ENCODE measurements at regions not wholly inside any gene's neighbourhood (a gene's known extent, or its start where the extent isn't known, plus 50 kb on each side); places are given as distances from the start of the nearest gene placed in this dataset.
"Not testable (repeated sequence)": the region's sequence is repeated elsewhere in the genome, so short reads cannot be mapped to it uniquely, and the experiment has no call there.

DNA sequence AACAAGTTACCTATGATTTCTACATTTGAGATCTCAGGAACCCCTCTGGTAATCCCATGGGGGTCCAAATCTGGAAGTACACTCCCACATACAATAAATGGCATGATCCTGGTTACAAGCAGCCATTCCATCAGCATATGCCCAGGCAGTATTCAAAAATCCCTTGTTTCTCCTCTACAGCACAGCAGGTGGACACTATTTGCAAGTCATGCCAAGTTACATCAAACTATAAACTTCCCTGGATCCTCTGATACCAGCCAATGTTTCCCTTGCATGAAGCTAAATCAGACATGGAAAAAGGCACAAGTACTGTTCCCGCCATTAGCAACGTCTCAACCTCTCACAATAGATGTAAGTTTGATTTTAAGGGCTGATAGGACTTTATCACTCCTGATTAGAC, 134.5 kb upstream of the PRSS16 start:
- DNase-seq = no peak

DNA sequence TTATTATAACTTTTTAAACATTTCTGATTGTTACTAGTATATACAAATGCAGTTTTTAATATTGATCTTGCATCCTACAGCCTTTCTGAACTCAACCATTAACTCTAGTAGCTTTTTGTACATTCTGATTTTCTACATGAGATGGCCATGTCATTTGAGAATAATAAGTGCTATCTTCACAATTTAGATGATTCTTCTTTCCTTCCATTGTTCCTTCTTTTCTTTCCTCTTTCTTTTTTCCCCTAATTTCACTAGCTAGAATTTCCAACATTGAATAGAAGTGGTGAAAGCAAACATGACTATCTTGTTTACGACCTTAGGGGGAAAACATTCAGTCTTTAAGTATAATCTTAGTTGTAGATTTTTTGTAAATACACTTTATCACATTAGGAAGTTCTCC, 128.2 kb upstream of the PRSS16 start:
- DNase-seq = no peak

DNA sequence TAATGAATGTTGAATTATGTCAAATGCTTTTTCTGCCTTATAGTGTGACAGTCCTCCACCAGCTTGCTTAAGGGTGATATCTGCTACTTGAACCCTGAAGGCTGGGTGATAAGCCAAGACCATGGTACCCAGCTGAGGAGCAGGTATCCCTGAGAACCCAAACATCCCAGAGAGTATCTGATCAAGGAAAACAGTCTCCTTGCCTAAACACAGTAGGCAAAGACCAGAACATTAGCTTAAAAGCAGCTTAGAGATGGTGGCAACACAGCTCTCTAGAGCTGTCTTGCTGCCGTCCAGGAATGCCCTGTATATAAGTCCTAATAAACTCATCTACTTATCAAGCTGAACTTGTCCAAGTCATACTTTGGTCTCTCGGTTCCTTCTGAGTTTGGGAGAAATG, 127.7 kb upstream of the PRSS16 start:
- DNase-seq = no peak

DNA sequence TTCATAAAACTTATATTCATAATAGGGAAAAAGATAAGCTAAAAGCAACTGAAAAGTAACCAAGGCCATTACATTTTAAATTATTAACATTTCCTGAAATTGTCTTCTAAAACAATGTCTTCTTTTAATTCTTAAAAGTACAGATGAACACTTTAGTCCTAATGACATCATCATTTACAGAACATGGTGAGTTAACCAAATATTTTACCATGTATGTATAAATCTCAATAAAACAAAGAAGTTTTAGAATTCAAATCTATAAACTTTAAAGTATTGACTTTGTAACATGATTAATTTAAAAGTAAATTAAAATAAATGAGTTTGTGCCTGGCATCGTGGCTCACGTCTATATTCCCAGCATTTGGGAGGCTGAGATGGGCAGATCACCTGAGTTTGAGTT, 125.9 kb upstream of the PRSS16 start:
- no peak for DNase-seq

DNA sequence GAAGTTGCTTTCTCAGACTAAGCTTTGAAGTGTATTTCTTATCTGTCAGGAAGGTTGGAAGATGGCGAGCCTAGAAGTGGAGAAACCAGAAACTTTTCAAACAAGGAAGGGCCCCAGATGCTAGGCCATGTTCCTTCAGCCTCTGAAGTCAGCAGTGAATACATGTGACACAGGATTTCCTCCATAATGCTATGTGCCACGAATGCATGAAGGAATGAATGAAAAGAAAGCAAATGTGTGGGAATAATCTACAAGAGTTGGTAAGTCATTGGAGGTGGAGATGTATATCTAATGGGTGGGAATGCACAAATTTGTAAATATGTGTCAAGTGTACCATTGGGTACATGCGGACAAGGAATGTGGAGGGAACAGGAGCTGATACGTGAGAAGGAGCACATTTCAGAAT, 123.2 kb upstream of the PRSS16 start:
- no peak for DNase-seq

DNA sequence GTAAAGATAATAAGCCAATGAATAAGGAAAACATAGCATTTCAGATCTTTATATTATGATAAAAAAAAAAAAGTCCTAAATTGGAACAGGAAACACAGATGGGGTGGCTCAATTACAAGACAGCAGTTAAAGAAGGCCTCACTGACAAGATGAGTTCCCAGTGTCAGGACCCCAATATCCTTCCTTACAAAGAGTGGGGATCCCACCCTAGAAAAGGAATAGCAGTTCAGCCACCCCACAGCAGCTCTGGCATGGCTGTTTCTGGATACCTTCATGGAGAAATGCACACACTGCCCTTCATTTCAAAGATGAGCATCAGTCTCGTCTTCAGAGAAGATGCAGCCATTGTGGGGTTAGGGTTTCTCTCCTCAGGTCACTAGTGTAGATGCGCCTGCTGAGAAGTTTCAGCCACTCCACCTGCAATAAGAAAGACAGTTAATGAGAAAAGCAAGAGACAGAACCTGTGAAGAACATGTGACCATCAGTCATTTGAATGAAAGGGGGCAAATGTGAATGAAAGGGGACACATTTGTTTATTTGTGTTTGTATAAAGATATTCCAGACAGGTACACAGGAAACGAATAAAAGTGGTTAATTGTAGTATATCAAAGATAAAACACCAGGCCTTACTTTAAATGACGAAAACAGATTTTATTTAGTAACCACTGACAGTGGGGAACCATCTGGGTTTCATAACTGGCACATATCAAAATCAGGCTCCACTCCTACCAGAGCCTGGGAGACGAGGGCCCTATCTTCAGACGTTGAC, 121.3 kb upstream of the PRSS16 start:
- DNase-seq = no peak

DNA sequence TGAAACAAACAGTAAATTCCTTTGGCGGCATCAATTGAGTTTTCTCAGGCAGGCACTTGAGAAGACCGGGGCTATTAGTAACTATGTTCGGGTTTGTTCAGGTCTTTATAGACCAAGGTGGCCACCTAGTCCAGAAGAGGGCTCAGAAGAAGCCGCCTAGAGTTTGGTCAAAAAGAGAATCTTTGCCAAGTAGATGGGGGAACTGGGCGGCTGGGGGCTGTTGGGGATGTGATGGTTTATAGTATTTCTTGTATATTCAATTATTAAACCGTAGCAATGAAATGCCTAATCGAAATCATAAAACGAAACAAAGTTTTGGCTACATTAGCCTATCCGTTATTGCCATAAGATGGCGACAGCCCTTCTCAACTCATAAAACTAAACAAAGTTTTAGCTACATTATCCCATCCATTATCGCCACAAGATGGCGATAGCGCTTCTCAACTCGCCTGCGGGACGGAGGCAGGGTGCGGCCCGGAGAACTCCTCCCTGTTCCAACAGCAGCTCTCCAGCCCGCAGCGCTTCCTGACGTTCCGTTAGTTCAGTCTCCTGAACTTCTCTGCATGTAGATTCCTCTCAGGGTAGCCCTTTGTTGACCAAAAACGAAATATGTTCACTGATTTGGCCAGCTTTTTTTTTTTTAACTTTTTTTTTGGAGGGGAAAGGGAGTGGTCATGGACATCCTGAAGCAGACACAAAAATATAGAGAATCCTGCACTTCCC, 120.5 kb upstream of the PRSS16 start:
- peak; percentile 88 for DNase-seq

DNA sequence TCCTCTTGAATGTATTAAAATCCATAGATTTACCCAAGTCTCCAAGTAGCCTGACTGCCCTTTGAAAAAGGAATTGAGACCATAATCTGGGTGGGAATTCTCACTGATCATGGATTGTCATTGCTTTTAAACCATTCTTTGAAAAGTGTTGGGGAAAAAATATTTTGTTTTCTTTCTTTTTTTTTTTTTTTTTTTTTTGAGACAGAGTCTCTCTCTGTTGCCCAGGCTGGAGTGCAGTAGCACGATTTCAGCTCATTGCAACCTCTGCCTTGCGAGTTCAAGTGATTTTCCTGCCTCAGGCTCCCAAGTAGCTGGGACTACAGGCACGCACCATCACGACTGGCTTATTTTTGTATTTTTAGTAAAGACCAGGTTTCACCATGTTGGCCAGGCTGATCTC, 119.6 kb upstream of the PRSS16 start:
- DNase-seq = not testable (repeated sequence)

DNA sequence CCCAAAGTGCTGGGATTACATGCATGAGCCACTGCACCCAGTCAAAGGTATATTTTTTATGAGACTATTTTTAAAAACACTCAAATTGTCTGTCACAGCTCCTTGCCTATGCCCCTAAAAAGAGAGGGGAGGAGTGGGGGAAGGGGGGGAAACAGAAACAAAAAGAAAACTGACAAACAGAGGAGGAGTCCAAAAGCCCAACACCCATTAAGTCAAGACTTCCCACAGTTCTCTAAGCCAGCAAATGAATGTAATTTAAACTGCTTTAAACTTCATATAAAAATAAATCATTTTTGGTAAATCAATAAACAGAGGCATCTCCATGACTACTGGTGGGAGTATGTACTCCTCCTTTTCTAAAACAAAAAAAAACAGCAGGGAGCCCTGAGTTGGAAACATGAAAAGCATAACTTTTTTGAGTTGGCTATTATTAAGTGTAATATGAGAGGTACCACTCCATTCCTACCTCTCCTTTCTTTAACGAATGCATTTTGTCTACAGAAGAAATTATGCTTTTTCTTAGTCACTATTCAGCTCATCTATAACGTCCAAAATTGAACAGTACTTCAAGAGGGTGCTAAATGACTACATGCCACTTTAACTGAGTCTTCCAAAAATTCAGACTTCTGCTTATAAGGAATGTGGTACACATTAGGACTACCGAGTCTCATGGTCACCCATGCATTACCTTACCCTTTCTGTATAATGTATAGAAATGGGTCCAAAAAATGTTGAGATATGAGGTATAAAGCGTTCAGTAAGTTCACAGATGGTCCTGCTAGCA, 119.0 kb upstream of the PRSS16 start:
- DNase-seq = no peak

DNA sequence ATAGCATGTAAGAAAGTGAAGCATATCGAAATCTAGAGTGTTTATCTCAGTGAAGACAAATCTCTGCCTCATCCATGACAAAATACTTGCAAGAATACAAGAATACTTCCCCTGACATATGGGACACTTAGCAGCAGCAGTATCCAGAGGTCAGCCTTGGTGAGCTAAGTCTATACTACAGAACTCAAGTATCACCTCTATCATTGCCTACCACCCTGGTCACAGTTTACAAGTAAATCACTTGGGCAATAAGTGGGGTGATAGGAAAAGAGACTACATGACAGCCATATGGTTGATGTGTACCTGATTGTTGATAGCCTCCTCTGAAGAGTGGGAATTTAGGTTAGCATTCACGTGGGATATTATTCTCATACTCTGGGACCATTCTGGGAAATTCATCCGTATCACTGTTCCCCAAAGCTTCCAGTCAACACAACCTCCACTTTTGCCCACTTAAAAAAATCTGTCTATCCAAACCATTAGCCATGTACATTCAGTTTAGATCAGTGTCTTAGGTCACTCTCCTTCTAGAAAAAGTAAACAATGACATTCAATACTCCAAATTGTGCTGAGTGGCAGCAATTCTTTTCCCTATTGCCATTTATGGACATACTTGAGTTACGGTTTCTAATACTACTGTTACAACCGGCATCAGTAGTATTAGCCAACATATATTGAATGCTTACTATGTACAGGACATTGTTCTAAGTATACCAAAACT, 118.2 kb upstream of the PRSS16 start:
- no peak for DNase-seq

DNA sequence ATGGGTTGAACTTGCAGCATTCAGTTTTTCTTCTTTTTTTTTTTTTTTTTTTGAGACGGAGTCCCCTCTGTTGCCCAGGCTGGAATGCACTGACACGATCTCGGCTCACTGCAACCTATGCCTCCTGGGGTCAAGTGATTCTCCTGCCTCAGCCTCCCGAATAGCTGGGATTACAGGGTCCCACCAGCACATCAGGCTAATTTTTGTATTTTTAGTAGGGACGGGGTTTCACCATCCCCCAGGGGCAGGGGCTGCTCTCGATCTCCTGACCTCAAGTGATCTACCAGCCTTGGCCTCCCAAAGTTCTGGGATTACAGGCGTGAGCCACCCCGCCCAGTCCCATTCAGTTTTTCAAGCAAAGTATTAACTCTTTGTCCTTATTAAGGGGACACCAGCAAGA, 117.6 kb upstream of the PRSS16 start:
- no peak for DNase-seq

DNA sequence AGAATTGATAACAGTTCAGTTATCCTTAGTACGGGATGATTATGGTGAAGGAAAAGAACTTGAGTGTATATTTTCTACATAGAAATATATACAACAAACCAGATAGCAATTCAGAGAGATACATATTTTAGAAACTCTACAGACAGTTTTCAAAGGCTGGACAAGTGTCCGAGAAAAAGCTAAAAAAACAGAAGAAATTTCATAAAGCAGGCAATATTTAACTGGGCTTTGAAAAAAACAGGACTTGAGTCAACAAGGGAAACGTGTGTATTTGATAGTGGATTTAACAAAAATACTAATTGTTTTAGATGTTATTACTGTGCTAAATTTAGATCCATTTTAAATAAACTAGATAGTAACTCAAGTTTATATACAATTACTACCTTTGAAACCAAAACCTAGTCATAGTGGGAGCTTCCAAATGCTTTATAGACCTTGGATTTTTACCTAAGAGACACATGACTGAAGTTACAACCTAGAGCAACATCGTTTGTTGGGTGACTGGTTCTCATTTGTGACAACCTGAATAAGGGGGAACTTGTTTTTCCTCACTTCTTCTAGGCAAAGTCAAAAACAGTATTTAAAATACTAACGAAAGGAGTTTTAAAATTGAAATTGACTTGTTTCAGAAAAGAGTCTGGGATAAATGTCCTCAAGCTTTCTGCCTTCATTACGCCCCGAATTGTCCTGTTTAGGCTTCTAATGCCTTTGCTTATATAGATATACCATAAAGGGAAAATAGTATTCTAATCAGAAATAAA, 116.7 kb upstream of the PRSS16 start:
- no peak for DNase-seq

DNA sequence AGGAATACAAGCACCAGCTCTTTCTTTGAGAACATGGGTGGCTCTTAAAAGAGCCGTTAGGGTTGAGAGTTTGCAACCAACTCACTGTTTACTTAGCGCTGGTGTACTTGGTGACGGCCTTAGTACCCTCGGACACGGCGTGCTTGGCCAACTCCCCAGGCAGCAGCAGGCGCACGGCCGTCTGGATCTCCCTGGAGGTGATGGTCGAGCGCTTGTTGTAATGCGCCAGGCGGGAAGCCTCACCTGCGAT, 115.3 kb upstream of the PRSS16 start:
- DNase-seq = not testable (repeated sequence)

DNA sequence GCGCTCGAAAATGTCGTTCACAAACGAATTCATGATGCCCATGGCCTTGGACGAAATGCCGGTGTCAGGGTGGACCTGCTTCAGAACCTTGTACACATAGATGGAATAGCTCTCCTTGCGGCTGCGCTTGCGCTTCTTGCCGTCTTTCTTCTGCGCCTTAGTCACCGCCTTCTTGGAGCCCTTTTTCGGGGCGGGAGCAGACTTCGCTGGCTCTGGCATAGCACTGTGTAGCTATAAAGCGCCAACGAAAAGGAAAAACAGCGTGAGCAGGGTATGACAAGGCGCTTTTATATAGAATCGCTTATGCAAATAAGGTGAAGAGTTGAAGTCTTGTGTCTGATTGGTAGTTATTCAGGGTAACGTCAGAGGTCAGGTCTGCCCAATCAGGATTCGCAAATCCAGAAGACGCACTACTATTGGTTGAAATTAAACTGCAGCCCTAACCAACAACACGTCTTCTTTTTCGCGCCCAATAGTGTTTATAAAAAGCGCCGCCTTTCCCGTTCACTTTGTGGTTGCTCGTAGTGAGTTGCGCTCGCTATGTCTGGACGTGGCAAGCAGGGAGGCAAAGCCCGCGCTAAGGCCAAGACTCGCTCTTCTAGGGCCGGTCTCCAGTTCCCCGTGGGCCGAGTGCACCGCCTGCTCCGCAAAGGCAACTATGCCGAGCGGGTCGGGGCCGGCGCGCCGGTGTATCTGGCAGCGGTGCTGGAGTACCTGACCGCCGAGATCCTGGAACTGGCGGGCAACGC, 114.8 kb upstream of the PRSS16 start:
- peak; percentile 88 for DNase-seq

DNA sequence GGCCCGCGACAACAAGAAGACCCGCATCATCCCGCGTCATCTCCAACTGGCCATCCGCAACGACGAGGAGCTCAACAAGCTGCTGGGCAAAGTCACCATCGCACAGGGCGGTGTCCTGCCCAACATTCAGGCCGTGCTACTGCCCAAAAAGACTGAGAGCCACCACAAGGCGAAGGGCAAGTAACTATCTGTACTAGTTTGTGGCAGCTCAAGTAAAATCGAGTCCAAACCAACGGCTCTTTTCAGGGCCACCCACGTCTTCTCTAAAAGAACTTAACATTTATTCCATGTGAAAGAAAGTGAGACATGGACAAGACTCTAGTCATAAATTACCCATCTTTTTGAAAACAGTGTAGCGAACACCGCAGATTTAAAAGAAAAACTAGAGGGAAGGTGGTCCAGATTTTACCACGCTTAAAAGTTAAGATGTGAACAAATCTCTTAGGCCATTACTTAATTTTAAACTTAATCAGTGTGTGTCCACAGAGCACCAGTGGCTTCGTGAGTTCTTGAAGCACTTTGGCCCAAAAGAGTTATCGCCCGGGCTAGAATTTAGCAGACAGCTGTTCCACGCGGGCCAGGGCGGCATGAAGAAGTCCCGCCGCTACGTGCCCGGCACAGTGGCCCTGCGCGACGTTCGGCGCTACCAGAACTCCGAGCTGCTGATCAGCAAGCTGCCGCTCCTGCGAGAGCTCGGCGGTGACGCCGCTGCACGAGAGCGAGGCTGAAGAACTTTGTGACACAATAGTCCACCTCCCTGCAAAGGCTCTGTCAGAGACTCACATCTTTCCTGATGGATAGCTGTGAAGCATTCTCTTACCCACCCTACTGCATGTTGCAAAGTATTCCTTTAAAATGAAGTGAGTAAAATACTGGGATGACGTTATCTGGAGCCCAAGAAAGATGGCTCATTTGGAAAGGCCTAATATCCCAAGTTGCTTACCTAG, 113.9 kb upstream of the PRSS16 start:
- DNase-seq = peak; percentile 83

DNA sequence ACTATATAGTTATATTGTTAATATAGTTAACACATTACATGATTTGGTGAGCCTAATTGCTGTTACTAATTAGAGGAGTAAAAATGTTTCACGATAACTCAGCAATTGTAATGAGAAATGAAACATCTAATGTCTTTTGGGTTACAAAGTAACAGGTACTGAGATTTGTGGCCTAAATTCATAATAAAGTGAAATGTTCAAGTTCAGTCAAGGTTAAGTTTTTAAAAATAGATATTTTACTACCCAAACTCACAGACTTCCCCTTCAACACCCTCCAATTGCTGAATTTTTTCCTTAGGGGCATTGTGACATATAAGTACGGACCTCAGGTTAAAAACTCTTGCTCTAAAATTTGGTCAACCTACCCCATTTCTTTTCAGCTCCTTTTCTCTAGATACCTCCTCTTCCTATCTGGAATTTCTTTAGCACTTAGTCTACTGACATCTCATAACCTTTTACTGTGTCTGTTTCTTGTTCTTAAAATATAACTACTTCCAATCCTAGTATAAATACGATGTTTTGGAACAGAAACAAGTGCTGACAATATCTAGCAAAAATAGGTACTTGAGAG, 112.3 kb upstream of the PRSS16 start:
- DNase-seq = no peak

DNA sequence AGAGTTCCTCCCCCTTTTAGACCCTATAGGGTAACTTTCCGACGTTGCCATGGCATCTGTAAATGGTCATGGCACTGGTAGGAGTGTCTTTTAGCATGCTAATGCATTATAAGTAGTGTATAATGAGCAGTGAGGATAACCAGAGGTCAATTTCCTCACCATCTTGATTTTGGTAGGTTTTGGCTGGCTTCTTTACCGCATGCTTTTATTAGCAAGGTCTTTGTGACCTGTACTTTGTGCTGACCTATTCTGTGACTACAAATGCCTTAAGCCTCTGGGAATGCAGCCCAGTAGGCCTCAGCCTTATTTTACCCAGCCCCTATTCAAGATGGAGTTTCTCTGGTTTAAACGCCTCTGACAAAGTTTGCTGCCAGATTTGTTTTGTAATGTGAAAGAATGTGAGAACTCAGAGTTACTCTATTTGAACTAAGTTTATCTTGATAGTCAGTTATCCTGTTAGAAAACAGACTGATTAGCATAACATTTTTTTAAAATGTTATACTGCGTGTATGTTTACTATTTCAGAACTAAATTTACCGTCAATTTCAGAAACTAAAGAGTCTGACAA, 111.3 kb upstream of the PRSS16 start:
- DNase-seq = no peak

DNA sequence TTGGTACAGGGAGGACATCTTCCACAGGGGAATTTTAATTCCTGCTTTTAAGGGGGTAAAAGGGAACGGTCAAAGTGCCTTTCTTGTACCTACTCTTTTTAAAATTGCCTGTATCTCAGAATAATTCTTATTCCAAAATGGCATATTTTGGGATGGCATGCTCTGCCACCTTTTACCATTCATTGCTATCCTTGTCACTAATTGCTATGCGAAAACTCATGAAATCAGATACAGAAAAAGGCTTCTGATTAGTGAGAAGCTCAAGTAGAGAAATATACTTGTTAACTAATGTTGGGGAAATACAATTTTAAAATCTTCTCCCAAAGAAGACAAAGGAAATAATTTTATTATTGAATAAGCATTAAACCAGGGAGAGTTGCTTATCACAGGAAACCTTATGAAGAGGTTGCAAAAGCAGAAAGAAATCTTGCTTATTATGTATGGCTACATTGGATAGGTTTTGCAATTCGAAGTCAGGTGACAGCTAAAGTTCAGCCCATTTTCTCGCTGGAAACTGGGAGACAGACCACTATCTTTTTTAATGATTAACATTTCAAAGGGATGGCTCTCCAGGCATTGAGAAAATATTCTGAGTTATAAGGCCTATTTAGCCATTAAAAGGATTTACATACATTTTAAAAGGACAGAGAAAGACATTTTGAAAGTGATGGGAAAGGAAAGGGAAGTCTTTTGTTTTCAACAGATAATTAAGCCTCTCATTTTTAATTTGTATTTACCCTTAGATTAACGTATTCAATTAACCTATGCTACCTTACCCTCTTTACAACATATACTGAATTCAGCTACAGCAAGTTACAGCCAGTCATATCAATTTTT, 110.3 kb upstream of the PRSS16 start:
- no peak for DNase-seq

DNA sequence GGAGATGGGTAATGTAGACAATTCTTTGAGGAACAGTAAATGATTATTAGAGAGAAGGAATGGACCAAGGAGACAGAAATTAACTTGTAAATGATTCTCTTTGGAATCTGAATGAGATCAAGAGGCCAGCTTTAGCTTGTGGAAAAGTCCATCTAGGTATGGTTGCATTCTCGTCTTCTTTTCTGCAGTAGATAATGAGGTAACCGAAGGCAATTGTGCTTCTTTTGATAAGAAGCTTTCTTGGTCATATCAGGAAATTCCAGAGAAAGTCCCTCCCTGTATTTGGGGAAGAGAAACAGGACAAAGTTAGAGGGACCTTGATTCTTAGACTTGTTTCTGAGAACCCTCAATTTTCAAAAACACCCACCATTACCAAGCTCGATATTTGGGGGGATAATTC, 109.1 kb upstream of the PRSS16 start:
- no peak for DNase-seq
